SW 1271 (cell line): ENCODE measurements at regions not wholly inside any gene's neighbourhood (a gene's known extent, or its start where the extent isn't known, plus 50 kb on each side); places are given as distances from the start of the nearest gene placed in this dataset.
A peak's percentile ranks its signal among the peaks of the same experiment; 100 is the strongest.
"Not testable (repeated sequence)": the region's sequence is repeated elsewhere in the genome, so short reads cannot be mapped to it uniquely, and the experiment has no call there.

Source experiments
- DNase-seq, 2 experiments: peaks; one replicate each; lab custom pipeline; 2025; lab: John Stamatoyannopoulos, UW

DNA sequence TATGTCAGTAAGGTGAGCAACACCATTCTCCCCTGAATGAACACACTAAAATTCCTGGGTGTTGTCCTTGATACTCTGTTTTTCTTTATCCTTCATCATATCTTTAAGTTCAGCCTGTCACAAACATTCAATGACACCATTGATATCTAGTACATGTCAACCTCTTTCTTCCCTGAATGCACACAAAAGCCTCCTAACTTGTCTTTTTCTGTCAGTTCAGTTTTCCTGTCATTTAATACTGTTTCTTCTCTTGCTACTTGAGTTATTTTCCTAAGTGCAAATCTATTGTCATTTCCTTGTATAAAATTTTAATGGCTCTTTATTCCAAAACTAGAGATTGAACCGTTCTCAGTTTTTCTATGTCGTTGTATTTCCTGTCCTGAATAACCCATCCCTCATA is 1107.6 kb upstream of the SLC39A10 start:
- no peak for DNase-seq

- DNase-seq = peak in 1 of 2 experiments; percentile 19
Measured at GRCh38 chr2:194545978-194546377, 1111.0 kb upstream of the SLC39A10 start.

- no peak for DNase-seq
Measured at GRCh38 chr2:194539425-194539824, 1117.6 kb upstream of the SLC39A10 start.

DNA sequence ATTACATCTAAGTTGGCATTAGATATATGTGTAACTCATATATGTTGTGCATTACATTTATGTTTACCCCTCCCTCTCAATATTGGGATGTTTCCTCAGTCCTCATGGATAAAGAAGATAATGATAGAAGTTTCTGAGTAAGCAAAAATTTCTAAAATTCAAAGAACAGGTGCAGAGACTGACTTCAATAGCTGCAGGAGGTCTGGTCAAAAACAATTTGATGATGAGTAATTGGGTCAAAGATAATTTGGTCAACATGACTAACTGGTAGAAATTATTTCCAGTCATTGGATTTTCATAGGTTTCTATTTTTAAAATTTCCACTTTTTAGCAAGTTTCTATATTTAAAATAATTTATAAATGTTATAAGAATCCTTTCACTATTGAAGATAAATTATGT is 1130.9 kb upstream of the SLC39A10 start:
- no peak for DNase-seq

DNA sequence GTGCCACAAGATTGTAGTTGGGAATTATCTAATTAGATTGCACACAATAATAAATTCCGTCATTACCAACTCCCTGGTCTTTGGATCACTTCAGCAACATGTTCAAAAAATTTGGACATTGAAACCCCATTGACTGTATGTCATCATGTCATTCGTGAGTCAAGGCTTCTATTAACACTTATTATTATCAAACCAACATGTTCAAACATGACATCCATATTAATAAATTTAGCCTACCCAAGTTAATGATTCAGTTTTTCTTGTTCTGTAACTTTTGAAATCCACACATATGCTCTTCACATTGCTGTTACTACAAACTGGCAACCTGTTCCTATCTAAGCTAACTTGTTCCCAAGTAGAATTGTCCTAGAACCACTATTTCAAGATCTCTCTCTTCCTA is 1142.7 kb upstream of the SLC39A10 start:
- DNase-seq = no peak

DNA sequence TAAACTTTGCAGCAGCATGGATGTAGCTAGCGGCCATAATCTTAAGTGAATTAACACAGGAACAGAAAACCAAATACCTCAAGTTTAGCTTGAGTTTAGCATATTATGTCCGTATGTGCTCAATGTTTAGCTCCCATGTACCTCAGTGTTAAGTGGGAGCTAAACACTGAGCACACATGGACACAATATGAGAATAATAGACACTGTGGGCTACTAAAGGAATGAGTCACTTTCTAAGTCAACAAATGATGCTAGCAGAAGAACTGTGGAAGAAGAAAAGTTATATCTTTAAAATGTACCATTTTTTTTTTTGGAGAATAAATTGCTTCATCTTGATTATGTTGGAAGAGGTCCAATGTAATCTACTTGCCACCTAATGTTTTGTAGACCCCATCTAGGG is 1146.0 kb upstream of the SLC39A10 start:
- DNase-seq = not testable (repeated sequence)

DNA sequence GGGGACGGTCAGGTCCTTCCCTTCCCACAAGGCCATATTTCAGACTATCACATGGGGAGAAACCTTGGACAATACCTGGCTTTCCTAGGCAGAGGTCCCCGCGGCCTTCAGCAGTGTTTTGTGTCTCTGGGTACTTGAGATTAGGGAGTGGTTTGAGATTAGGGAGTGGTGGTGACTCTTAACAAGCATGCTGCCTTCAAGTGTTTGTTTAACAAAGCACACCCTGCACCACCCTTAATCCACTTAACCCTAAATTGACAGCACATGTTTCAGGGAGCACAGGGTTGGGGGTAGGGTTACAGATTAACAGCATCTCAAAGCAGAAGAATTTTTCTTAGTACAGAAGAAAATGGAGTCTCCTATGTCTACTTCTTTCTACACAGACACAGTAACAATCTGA is 1152.2 kb upstream of the SLC39A10 start:
- DNase-seq = not testable (repeated sequence)

DNA sequence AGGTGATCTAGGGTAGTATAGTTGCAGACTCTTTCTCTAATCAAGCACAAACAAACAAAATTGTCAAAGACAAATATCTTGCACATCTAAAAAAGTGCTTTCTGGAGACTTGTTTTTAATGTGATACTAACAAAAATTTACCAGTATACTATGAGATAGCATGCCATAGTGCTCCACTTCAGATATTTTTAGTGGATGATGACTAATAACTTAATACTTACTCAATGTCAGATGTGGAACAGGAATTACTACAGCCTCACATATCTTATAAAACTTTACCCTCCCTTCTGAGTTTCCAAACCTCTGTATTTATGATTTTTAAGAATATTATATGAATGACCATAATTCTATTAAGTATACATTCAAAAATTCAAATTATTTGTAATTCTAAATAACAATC is 1162.0 kb upstream of the SLC39A10 start:
- no peak for DNase-seq

DNA sequence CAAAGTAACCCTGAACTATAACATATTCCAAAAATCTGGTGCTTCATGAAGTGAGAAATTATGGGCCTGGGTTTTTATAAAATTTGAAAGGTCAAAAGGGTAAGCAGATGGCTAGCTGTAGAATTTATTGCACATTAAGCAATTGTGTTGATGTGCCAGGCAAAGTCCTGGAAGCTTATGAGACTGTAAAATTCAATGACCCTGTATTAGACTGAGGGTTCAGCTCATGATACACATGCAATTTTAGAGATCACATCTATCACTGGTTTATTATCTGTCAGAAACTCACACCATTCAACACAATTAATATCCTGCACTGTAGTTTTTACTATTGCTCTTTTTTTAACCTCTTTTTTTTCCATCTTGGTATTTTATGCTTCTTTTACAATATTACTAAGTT is 1162.6 kb upstream of the SLC39A10 start:
- no peak for DNase-seq

DNA sequence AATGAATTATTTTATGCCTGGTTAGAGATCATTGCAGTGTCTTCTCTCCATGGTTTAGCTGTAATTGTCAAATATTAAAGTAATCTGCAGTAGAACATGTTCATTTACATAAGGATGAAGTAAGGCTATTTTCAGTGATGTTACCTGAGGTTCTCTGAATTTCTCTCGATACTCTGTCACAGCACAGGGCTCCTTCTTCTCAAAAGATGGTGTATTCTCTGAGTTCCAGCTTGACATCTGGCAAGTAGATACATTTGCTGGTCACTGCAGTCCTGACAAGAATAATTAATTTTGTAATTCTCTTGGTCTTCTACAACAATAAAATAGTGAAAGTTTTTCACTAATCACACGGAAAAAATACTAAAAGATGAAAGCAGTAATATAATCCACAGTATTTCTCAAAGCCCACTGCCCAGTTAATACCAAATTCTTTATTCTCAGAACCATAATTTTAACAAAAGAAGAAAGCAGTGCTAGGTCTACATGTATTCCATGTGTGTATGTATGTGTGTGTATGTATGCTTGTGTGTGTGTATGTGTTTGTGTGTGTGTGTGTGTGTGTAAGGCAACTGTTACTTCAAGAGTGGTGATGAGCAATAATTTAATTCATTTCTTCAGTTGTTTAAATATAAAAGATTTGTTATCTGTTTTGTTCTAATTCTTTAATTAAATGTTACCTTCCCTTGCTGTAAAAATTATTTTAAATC is 1165.5 kb upstream of the SLC39A10 start:
- no peak for DNase-seq

DNA sequence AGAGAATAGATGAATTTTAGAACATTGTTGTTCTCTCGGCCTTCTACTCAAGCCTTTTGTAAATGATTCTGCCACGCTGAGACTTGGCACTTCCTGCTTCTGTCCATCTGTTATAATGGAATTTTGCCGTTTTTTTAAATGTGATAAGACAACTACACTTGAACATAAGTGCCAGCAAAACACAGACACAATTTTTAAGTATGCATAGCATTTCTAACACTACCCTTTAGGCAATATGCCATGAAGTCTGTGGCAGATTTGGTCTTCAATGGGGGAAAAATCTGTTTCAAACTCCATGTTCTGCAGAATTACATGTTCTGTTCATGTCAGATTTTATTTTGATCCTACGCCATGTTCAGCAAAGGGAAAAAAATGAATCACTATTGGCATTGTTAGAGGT is 1170.7 kb upstream of the SLC39A10 start:
- no peak for DNase-seq

GRCh38 chr2:194483041-194483440 is 1174.0 kb upstream of the SLC39A10 start:
- DNase-seq = no peak

DNA sequence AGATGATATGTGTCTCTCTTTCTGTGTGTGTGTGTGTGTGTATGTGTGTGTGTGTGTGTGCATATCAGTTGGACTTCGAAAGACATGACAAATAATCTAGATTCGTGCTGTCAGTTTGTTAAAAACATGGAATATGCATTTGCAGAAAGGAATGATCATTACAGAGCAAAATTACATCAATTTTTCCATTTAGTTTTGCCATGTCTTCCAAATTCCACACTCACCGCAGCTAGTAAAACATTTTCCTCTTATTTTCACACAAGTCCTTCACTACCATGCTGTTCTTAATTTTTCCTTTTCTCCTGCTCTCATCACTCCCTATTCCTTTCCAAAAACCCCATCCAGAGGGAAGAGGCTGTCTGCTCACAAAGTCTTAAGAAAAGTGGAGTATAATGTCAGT is 1191.4 kb upstream of the SLC39A10 start:
- no peak for DNase-seq

- no peak for DNase-seq
Measured at GRCh38 chr2:194464964-194465638, 1191.9 kb upstream of the SLC39A10 start.

GRCh38 chr2:194462883-194463282 is 1194.1 kb upstream of the SLC39A10 start:
- DNase-seq = not testable (repeated sequence)

DNA sequence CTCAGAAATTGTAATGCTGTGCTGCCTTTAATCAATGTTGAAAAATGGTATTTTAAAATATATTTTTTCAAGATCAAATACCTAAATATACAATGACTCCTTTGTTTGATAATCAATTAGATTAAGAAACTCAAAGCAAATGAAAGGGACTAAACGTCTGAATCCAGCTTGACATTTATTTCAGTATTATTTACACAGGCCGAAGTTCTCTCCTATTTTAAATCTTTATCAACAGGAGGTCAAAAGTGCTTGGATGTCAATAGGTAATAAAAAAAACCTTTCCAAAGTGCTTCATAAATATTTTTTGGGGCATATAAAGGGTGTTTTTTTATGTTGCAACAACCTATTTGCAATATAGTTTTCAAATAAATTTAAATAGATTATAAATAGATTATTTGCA is 1201.7 kb upstream of the SLC39A10 start:
- DNase-seq = no peak

DNA sequence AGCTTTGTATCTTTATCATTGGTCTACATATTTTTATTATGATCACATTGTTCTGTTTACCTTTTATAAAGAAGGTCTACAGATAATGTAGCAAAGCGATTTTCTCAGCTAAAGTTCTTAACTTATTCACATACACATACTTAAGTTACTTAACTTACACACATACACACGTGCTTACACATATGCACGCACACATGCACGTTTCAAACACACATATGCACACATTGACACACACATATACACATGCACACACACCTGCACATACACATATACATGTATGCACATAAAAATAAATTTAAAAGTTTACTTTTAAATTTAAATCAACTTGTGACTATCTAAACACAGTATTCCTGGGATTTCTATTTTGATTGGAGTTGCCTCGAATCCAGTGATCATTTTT is 1204.5 kb upstream of the SLC39A10 start:
- DNase-seq = no peak

DNA sequence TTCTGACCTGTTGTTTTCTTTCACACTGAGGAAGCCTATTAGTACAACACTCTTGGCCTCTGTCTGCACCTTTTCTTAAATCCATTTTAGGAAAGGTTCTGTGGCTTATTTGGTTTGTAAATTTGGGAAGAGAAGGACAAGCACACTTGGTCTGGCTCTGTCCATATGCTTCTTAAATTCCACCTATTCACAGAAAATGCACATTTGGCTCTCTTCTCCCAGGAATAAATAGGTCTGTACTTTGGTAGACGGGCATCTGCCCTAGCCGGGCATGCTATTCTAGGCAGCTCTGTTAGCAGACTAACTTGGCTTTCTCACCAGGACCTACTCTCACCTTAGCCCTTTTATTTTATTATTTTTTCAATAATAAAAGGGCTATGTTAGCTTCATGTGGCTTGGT is 1211.8 kb upstream of the SLC39A10 start:
- DNase-seq = no peak

DNA sequence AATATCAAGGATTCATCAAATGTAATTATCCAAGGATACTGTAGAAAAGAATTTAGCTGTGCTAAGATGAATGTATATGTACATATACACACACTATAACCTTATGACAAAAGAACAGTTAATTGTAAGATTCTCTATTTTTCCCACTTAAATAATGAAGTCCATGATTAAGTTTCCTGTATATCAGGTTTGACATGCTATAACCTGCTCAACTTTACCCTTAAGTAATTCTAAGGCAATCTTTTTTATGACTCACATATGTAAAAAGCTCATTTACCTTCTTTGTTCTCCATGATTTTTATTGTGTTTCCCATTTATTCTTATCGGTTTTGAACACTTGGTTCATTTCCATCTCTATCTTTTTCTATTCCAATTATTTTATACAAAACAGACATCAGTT is 1213.1 kb upstream of the SLC39A10 start:
- DNase-seq = no peak

DNA sequence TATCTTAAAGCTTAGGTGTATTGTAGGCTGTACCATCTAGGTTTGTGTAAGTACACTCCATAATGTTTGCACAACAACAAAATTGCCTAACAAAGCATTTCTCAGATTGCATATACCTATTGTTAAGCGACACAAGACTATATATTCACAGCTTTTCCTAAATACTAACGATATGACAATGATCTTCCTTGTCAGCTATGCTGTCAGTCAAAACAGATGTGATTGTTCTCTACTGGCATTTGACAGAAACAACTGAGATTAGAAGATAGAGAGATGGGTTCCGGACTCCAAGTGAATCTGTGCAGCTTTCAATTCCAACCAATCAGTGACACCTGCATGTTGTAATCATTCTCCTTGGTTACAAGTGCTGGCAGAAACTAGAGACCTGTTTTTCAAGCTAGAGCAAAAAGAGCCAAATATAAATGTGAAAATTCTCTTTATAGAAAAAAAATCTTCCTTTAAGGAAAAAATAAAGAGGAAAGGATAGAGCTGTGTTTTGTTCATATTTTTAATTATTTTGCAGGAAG is 1232.3 kb upstream of the SLC39A10 start:
- no peak for DNase-seq

- DNase-seq = no peak
Measured at GRCh38 chr2:194411221-194411620, 1245.8 kb upstream of the SLC39A10 start.

DNA sequence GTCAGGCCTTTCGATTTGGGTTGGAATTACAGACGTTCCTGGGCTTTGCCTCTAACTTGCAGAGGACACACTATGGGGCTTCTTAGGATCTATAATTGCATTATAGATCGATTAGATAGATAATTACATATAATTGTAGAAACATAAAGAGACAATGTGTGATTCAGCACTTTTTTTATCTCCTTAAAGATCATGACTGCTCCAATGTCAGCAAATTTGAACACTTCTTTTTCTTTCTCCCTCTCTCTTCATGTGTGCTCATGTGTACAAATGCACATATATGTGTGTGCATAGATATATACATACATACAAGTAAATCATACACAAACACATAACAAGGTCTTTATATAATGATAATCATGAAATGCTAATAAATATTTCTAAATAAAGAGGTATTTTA is 1261.2 kb upstream of the SLC39A10 start:
- DNase-seq = no peak

GRCh38 chr2:194385376-194385775 is 1271.7 kb upstream of the SLC39A10 start:
- DNase-seq = no peak

GRCh38 chr2:194383401-194383800 is 1273.6 kb upstream of the SLC39A10 start:
- DNase-seq = no peak
